NCI-H2029 treated with DMSO at 0.1 percent for 48 hours (cell line): ENCODE measurements at regions not wholly inside any gene's neighbourhood (a gene's known extent, or its start where the extent isn't known, plus 50 kb on each side); places are given as distances from the start of the nearest gene placed in this dataset.

Source experiments
- DNase-seq: peaks from one replicate; lab custom pipeline; 2025; lab: John Stamatoyannopoulos, UW

DNA sequence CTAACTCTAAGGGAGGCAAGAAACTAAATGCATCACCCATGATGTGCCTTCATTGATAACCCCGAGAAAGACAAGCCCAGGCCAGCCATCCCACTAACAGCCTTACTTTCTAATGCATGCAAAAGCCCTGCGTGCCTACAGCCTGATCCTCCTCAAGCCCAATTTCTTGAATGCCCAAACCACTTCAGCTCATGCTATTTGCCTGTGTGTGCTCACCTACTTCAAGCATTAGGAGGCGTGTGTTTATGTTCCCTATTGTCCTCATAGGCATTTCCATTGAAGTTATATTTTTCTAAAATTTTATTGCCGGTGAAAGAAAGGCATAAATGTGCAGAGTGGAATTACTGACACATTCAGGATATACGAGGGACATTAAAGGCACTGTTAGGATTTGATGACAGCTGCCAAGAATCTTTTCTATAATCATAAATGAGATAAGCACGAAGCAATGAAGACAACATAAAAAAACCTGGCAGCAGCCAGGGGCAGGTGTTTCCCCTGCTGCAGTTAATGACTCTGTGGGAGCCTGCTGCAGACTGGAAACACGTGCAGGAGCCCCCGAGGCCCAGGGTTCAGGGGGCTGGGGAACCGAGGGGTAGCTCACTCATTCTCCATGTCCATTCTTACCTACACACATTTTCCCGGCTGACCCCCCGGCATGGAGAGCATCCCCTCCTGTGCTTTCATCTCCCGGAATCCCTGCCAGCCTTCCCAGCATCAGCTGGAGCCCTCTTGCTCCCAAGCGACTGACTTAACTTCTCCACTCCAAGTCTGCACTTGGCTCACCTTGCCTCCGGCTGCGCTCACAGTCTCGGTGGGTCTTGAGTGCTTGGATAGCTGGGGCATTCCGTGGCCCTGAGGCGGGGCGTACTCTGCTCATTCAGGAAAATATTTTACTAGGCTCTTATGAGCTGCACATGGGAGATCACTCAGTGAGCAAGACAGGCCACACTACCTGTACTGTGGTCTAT, 292.3 kb upstream of the SIX2 start:
- DNase-seq, result peak; percentile 73

GRCh38 chr2:45300026-45300750, 290.9 kb upstream of the SIX2 start:
- peak; percentile 67 for DNase-seq

DNA sequence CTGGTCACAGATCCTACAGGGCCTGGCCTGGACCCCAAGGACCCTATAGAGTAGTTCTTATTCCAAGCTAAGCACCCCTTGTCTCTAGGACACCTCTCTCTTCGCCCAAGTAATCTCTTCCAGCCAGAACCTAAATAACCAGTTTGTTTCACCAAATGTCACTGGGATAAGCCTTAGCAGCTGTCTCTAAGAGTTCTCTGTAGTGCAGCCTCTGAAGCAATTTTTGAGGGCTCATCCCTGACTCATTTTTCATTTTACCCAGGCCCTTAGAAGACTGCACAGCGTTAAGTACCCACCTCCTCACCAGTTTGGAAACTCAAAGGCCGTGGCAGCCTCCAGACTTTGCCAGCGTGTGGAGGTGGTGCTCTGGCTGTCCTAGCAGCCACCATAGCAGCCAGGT, 290.1 kb upstream of the SIX2 start:
- DNase-seq, result no peak

GRCh38 chr2:45293182-45293581, 283.9 kb upstream of the SIX2 start:
- DNase-seq, result no peak

DNA sequence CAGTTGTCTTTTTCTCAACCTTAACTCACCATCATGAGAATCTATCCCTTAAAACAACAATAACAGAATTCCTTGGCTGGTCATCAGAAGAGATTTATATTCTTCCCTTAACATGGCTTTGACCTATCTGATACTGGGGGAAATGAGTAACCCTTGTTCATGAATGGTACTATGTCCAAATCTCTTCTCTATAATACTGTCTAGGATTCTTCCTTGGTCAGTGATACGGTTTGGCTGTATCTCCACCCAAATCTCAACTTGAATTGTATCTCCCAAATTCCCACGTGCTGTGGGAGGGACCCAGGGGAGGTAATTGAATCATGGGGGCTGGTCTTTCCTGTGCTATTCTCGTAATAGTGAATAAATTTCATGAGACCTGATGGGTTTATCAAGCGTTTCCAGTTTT, 282.0 kb upstream of the SIX2 start:
- DNase-seq, result no peak

DNA sequence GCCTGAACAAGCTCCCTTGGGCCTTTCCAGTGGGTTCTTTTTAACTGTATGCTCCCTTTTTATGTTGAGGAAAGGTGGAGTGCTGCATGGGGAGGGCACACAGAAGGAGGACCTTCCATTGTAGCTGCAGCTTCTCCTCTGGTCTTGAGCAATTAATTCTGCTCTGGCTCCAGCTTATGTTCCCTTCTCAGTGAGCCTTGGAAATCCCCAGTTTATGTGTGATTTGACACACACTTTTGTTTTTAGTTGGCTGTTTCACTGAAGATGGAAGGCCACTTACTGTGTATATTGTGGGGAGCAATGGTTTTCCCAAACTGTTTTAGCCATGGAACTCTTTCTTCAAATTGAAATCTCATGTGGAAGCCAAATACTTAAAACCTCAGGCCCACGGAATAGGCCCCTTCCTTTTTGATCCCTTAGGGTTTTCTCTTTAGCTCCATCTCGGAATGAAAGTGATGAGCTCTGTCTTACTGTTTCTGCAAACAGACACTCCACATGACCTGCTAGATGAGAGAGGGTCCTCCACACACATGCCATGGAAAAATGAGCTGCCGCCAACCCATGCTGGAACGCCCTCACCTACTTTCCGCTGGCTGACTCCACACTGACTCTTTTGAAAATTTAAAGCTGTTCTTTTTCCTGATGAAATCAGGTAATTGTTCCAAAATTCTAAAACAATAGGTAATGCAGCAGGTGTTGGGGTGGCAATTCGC, 280.9 kb upstream of the SIX2 start:
- no peak for DNase-seq

GRCh38 chr2:45288532-45289417, 279.5 kb upstream of the SIX2 start:
- DNase-seq, result no peak

- no peak for DNase-seq
Measured at GRCh38 chr2:45287045-45287444, 277.8 kb upstream of the SIX2 start.

DNA sequence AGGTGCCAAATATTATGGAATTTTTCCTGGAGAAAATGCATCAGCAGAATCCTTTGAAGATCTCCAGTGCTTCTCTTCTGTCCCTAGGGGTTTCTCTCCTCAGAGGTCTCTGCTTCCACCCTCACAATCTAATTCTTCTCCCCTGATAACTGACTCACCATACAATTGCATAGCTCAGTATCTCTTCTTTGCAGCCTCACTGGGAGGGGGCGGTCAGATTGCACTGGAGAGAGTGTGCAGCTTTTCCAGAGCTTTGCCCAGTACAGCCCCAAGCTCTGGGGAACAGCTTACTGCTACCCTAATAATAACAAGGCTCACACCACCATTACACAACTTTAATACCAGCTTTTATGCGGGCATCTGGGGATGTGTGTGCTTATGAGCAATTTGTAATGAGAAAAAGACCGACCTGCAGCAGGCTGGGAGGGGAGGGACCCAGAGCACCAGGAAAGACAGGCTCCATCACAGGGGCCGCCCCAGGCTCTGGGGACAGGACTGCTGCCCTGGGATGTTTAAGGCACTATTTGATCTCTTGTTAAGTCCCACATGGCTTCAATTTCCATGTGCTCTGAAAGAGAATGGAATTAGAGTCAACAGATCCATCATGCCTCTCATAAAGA, 276.6 kb upstream of the SIX2 start:
- DNase-seq, result no peak

- no peak for DNase-seq
Measured at GRCh38 chr2:45285311-45285710, 276.1 kb upstream of the SIX2 start.

DNA sequence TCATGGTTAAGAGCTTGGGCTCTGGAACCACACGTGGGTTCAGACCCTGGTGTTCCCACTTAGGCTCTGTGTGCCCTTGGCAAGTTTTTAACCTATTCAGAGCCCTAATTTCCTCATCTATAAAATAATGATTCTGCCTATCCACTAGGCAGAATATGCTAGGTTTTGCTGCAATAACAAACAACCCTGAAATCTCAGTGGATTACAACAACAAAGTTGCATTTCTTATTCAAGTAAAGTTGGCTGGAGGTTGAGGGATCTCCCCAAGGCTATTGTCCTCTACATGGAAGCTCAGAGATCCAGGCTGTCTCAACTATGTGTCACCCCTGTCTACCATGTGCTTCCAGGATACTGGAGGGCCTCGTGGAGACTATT, 275.4 kb upstream of the SIX2 start:
- DNase-seq, result no peak

- DNase-seq, result no peak
Measured at GRCh38 chr2:45283764-45284620, 274.7 kb upstream of the SIX2 start.

- no peak for DNase-seq
Measured at GRCh38 chr2:45282646-45283045, 273.4 kb upstream of the SIX2 start.

- no peak for DNase-seq
Measured at GRCh38 chr2:45281311-45281710, 272.1 kb upstream of the SIX2 start.

DNA sequence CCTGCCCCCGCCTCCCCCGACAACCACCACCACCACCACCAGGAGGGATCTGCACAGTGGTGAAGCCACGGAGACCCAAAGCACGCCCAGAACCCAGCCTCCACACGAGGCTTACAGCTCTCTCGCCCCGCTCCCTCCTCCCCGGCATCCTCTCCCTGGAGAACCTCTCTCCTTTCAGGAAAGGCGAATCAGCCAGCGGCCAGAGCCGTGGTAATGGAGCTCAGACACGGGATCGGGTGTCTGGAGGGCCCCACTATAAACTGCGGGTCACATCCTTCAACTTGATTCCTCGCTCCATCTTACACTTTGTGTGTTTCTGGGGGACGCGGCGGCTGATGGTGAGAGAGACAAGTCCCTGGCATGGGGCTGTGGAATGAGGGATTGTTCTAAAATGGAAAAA, 271.5 kb upstream of the SIX2 start:
- DNase-seq, result no peak

GRCh38 chr2:45279356-45279755, 270.1 kb upstream of the SIX2 start:
- DNase-seq, result no peak

DNA sequence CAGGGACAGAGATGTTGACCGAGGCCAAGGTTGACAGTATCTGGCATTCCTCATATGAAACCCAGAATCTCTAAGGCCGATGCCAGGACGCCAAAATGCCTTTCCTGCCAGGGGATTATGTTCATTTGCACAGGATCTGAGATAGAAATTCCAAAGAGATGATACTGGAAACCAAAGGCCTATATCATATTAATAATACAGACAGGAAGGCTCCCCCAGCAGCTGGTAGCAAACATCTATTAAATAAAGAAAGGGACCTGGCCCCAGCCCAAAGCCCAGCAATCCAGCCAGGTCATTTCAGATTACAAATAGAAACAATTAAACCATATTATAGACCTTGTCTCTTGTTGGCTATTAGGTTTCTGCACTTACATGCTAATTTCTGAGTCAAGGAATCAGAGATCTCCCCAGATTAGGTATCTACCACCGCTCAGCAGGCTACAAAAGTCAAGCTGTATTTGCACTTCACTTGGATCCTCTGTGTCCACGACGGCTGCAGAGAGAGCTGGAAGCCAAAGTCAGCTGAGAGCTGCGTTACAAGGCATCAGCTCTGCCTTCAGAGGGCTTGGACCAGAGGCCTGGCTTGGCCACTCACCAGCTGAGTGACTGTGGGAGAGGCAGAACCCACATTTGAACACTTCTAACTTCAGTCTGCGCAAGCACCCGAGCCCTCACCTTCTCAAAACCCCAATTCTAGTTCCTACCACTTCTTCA, 269.3 kb upstream of the SIX2 start:
- peak; percentile 21 for DNase-seq

- no peak for DNase-seq
Measured at GRCh38 chr2:45276914-45277313, 267.7 kb upstream of the SIX2 start.

DNA sequence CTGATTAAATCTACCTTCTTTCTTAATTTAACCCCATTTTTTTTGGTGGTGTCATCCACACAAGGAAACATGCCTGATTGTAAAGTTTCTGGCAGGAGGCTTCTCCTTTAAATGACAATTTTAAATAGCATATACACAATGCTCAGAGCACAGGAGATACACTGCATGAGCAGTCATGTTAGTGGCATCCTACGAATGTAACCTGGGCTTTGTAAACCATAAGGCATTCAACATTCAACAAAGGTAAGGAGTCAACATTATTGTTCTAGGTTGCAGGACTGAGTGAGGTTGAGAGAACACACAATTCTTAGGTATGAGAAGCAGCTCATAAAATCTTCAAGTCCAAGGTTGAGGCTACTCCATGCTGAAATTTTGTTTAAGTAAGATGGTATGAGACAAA, 266.6 kb upstream of the SIX2 start:
- no peak for DNase-seq
